Calu3 (cell line): ENCODE measurements at regions not wholly inside any gene's neighbourhood (a gene's known extent, or its start where the extent isn't known, plus 50 kb on each side); places are given as distances from the start of the nearest gene placed in this dataset.

Experiments used
- BruUV-seq: library from RNA; stranded (reverse); fragments of 400-500 nt; replicated peaks from 2 replicates; lab custom pipeline; 2021; lab: Mats Ljungman, UMichigan
- CTCF ChIA-PET: fragments of 300-600 bp; sonication (Branson Sonifier 250); formaldehyde crosslinking; loops from one replicate; lab custom pipeline; 2022; ENCODE audit warnings: antibody characterized with exemption; lab: Charles Lee
- DNase-seq: peaks from one replicate; pipeline ENCODE4 v3.0.0; 2022
- H3K27ac Mint-ChIP-seq: one replicate; pipeline ENCODE4 v1.8.0; 2022; ENCODE audit warnings: mixed read lengths; ENCODE audit not compliant: unreplicated experiment
- H3K27me3 Mint-ChIP-seq: one replicate; pipeline ENCODE4 v1.8.0; 2022; ENCODE audit warnings: mixed read lengths; ENCODE audit not compliant: unreplicated experiment
- H3K36me3 Mint-ChIP-seq: one replicate; pipeline ENCODE4 v1.8.0; 2022; ENCODE audit warnings: mild to moderate bottlenecking, moderate library complexity, mixed read lengths; ENCODE audit not compliant: insufficient read depth, unreplicated experiment
- H3K4me1 Mint-ChIP-seq: one replicate; pipeline ENCODE4 v1.8.0; 2022; ENCODE audit warnings: mild to moderate bottlenecking, low read depth, mixed read lengths; ENCODE audit not compliant: unreplicated experiment
- H3K4me3 Mint-ChIP-seq: one replicate; pipeline ENCODE4 v1.8.0; 2022; ENCODE audit warnings: mild to moderate bottlenecking, low read depth, moderate library complexity, mixed read lengths; ENCODE audit not compliant: unreplicated experiment
- H3K9me3 Mint-ChIP-seq: one replicate; pipeline ENCODE4 v1.8.0; 2022; ENCODE audit warnings: low read depth, mixed read lengths; ENCODE audit not compliant: unreplicated experiment
- CTCF ChIP-seq: fragments of 200-600 bp; IDR thresholded peaks from one replicate; pipeline ENCODE4 v1.8.0; 2022; ENCODE audit warnings: antibody characterized with exemption; ENCODE audit not compliant: unreplicated experiment
- intact Hi-C: fragments of 100-400 bp; cut with micrococcal nuclease; formaldehyde crosslinking; loops from one replicate; pipeline ENCODE4 v1.10.0; 2022; ENCODE audit not compliant: unreplicated experiment

DNA sequence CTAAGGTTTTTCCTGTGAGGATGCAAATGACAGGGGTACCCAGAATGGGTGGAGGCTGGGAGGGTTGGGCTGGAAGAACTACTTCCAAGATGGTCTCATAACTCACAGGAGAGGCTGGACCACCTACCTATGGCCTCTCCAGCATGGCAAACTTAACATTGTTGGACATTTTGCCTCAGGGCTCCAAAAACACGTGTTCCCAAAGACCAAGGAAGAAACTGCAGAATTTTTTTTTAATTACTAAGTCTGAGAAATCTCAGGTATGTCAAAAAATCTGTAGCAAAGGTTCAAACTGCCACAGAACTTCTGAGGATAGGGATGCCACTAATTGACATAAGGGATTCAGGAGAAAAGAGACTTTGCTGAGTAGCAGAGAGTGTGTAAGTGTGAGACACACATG, 270.8 kb downstream of the NNT start:
- Mint-ChIP-seq H3K27me3 (no peaks in the 10 kb centered on the region), H3K27ac (no peak overlapping the region), H3K4me1 (no peaks in the 10 kb centered on the region), H3K9me3 (no peaks in the 10 kb centered on the region), H3K36me3 (no peaks in the 10 kb centered on the region), H3K4me3 (no peak overlapping the region)
- no peak for TF ChIP-seq CTCF
- DNase-seq = no peak
- CTCF ChIA-PET = interaction anchor here (0.7 kb wide), 1 partner anchor 1002 kb away, joined by 3 read pairs; no protein-coding TSS in a partner anchor
- intact Hi-C loops = no loop called here
- BruUV-seq = no TSS peak

DNA sequence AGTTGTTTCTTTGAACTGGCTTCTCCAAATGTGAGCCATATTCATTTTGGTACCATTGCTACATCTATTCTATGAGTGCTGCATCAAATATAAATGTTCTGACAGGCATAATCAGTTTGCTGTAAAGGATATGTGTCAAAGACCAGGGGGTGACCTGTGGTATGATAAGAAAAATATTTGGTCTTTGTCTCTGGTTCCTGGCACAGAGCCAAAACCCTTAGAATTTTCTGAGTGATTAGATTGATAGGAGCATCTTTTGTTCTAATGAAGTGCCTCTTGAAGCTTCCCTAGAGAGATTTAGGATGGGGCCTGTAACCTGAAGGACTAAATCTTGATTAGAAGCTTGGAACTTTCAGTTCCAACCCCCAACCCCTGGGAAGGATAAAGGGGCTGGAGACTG, 256.3 kb downstream of the NNT start:
- CTCF ChIA-PET = no interaction called here
- no peak for TF ChIP-seq CTCF
- H3K27ac Mint-ChIP-seq = no peak overlapping the region
- DNase-seq = no peak
- H3K4me1 Mint-ChIP-seq = no peaks in the 10 kb centered on the region
- intact Hi-C loops = no loop called here
- H3K36me3 Mint-ChIP-seq = no peaks in the 10 kb centered on the region
- no peaks in the 10 kb centered on the region for H3K27me3 Mint-ChIP-seq
- H3K4me3 Mint-ChIP-seq = no peak overlapping the region
- no peaks in the 10 kb centered on the region for H3K9me3 Mint-ChIP-seq
- BruUV-seq = no TSS peak

DNA sequence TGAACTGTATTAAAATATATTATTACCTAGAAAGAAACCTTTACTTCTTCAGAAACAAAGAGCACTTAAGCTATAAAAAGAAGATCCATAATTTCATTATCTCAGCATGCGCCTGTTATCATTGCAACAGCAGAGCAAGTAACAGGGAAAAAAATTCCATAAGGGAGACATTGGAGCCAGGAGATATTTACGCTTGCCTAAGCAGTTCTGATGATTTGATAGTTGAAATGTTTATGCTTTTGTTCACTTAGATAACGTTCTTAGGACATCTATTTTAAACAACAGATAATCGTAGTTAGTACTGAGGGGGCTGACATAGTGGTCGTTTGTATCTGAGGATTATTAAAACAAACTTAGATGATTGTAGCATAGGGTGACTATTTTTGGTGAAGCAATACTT, 252.5 kb downstream of the NNT start:
- no peak overlapping the region for H3K27ac Mint-ChIP-seq
- H3K36me3 Mint-ChIP-seq = no peaks in the 10 kb centered on the region
- CTCF ChIA-PET = no interaction called here
- intact Hi-C loops = no loop called here
- BruUV-seq = no TSS peak
- no peak for DNase-seq
- no peaks in the 10 kb centered on the region for H3K27me3 Mint-ChIP-seq
- H3K4me1 Mint-ChIP-seq = no peaks in the 10 kb centered on the region
- no peak for TF ChIP-seq CTCF
- no peak overlapping the region for H3K4me3 Mint-ChIP-seq
- H3K9me3 Mint-ChIP-seq = no peaks in the 10 kb centered on the region

DNA sequence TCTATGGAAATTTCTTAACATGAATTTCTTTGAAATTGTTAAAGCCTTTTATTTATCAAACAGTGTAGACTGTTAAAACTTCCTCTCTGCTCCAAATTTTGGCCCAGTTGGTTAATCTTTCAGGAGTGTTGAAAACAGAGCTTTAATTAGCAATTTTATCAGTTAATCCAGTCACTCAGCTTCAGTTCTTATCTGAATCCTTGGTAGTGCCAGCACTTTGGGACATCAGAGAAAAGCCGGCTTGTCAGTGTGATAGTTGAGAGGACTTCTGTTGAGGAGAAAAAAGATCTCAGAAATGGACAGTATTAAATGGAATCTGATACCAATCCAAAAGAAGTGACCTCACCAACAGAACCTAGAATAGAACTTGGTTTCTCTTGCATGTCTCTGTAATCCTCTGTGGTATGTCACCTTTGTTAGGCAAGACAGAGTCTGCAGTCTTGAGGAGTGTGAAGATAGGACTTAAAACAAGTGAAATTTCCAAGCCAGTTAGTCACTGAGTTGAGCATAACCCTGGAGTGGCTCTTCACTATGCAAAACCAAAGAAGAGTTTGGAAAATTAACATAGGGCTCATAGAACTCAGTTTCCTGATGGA, 251.8 kb downstream of the NNT start:
- CTCF ChIA-PET = interaction anchor here (0.7 kb wide), 1 partner anchor 1786 kb away, joined by 3 read pairs; no protein-coding TSS in a partner anchor
- no peak for TF ChIP-seq CTCF

More for the DNA sequence above, 251.8 kb downstream of the NNT start:
- intact Hi-C loops = no loop called here
- BruUV-seq = no TSS peak
- Mint-ChIP-seq H3K27ac (no peak overlapping the region), H3K4me3 (no peak overlapping the region), H3K4me1 (no peaks in the 10 kb centered on the region), H3K27me3 (no peaks in the 10 kb centered on the region), H3K9me3 (no peaks in the 10 kb centered on the region), H3K36me3 (no peaks in the 10 kb centered on the region)
- DNase-seq = no peak
